HG02938 (cell line): ENCODE measurements at regions not wholly inside any gene's neighbourhood (a gene's known extent, or its start where the extent isn't known, plus 50 kb on each side); places are given as distances from the start of the nearest gene placed in this dataset.
A peak's percentile ranks its signal among the peaks of the same experiment; 100 is the strongest.
"Not testable (repeated sequence)": the region's sequence is repeated elsewhere in the genome, so short reads cannot be mapped to it uniquely, and the experiment has no call there.

Experiments
- ATAC-seq: cut with Tn5 transposase; IDR thresholded peaks from one replicate; pipeline ENCODE4 v1.9.1; 2021; ENCODE audit warnings: mild to moderate bottlenecking, moderate library complexity; ENCODE audit not compliant: unreplicated experiment

DNA sequence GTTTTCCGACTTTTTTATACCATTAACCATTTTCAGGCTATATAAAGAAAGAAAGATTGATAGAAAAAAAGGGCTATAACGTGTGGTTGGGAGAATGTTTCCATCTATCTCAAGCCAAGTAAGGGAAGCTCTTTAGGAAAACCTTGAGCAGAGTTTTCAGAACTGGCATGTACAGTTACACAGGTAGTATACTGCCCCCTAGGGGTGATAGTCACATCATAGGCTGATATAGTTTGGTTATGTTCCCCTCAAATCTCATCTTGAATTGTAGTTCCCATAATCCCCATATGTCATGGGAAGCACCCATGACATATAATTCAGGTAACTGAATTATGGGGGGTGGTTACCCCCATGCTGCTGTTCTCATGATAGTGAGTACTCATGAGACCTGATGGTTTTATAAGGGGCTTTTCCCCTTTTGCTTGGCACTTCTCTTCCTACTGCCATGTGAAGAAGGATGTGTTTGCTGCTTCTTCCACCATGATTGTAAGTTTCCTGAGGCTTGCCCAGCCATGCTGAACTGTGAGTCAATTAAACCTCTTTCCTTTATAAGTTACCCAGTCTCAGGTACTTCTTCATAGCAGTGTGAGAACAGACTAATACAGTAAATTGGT, 186.8 kb downstream of the TMA16 start:
- peak; percentile 66 for ATAC-seq

GRCh38 chr4:163688856-163689255, 194.4 kb downstream of the TMA16 start:
- no peak for ATAC-seq

DNA sequence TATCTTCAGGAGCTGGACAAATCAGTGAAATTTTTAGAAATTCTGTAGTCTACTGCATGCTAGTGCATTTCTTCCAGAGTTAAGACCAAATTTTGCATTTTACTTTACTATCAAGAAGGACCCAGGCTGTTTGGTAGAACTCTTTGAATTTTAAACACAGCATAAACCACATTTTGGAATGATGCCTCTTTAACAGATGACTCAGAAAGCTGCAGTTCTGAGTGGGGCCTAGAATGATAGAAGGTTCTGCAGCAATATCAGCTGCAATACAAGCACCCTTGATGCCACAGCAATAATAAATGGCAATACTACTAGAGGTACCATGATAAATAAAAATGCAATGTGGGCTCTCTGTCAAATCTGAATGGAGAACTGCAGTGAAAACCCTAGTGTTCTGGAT, 198.7 kb downstream of the TMA16 start:
- no peak for ATAC-seq

- no peak for ATAC-seq
These were observed 199.3 kb downstream of the TMA16 start for GRCh38 chr4:163693776-163694175.

DNA sequence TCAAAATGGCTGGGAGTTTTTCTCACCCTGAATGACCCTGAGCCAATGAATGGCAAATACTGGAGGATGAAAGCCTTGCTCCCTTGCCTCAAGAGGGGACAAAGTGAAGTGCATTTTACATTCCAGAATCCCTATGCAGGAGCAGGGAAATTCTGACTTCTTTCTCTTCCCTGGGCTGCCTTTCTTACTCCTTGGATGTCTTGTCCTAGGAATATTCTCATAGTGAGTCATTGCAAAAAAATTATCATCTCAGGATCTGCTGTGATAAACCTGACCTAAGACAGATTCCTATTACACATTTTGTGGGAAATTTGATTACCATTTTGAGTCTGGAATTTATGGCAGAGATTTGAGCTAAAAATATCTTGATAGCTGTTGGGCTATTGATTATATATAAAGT, 199.9 kb downstream of the TMA16 start:
- no peak for ATAC-seq

DNA sequence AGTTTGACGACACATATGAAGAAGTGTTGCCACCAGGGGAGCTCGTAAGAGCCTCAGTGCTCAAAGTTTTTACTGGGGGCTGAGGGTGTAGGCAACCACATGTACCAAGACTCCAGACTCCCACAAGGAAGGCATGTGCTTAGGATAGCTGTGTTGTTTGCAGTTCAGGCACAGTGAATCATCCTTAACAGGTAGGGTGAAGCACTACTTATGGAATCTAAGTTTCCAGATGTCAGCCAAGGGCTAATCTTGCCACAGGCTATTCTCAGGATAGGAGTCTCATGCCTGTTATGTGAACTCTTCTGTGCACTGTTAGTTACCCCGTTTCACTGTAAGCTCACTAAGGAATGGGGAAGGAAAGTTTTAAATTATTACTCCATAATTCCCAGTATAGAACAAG, 202.6 kb downstream of the TMA16 start:
- ATAC-seq: no peak

DNA sequence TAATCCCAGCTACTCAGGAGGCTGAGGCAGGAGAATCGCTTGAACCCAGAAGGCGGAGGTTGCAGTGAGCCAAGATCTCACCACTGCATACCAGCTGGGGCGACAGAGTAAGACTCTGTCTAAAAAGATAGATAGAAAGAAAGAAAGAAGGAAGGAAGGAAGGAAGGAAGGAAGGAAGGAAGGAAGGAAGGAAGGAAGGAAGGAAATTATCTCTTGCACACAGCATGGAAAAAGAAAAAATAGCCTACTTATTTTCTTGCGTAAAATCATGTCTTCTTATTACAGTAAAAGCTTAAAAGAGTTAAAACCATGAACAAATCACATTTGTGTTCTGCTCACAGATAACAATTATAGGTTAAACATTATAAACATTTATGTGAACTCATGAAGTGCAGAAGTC, 205.9 kb downstream of the TMA16 start:
- ATAC-seq: not testable (repeated sequence)

DNA sequence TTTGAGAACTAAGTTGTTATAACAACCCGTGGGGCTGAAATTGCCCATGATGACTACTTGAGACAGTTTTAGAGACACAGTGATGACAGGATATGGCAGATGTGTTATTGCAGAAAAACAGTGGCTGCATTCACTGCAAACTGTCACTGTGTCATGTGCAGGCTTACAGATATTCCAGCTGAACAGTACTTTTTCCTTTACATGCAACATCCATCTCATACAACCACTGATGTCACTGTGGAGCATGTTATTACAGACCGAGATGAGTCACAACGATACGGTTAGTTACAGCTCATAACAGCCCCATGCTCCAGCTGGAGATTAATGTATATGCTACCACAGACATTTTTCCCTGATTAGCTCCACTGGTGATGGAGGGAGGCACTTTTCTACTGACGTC, 207.4 kb downstream of the TMA16 start:
- ATAC-seq: peak; percentile 90

DNA sequence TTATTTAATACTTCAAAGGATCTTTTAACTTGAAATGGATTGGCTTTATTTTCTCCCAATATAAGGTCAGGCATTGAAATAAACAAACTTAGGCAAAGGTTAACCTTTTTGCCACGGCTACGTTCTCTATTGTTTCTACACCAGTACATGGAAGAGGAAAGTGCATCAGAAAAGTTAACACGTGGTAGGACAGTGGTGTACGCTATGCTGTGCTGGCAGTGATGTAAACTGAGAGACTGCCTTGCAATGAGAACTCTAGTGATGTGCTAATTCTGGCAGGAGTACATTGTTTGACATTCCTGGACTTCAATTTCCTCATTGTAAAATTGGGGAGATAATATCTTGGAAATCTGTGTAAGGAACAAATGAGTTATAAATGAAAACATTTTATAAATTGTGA, 208.2 kb downstream of the TMA16 start:
- ATAC-seq: no peak

DNA sequence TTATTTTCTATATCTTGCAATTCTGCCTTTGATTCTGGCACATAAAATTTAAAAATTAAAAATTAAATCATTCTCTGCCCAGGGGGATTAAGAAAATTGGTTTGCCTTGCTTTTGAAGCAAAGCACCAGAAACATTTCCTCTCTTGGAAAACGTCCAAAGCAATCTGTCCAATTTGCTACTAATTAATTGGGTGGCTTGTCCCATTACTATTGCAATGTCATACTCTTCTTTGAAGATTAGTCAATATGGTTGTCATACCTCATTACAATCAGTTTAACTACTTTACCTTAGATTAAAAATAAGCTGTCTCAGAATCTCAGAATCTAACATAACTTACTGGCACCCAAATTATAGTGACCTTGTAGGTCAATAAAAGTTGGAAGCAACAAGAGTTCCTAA, 208.8 kb downstream of the TMA16 start:
- no peak for ATAC-seq

DNA sequence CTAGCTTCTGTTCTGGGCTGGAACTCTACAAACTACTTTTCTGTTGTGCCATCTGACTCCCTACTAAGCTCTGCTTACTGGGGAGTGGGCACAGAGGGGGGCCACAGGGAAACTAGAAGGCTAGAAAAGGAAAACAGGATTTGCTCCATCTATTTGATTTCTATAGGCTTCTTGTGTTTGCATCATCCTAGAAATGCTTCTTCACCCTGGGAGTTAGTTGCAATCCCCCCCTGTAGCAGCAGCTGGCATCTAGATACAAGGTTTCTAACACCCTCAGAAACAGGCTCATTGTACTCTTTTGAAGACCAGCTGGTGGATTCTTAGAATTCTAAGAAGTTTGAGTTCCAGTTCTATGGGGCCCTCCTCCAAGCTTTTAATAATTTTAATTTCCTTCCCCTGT, 213.4 kb downstream of the TMA16 start:
- ATAC-seq: no peak

GRCh38 chr4:163709601-163710000, 215.1 kb downstream of the TMA16 start:
- no peak for ATAC-seq

DNA sequence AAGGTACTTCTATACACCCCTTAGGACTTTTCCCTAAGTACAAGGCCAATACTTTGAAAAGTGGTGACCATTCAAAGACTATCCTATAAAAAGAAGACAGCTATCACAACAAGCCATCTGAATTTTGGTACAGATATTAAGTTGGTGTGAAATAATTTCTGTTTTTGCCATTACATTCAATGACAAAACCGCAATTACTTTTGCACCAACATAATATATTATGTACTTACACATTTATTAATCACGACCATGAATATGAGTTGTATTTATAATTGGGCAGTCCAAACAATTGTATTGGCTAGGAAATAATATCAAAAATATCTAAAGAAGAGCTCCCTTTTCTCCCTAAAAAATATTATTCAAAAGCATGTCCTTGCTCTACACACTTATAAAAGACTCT, 215.7 kb downstream of the TMA16 start:
- ATAC-seq: no peak

DNA sequence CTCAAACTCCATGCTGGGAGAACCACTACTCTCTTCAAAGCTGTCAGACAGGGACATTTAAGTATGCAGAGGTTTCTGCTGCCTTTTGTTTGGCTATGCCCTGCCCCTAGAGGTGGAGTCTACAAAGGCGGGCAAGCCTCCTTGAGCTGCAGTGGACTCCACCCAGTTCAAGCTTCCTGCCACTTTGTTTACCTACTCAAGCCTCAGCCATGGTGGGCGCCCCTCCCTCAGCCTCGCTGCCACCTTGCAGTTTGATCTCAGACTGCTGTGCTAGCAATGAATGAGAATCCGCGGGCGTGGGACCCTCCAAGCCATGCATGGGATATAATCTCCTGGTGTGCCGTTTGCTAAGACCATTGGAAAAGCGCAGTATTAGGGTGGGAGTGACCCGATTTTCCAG, 230.0 kb downstream of the TMA16 start:
- not testable (repeated sequence) for ATAC-seq

GRCh38 chr4:163726641-163727040, 232.2 kb downstream of the TMA16 start:
- no peak for ATAC-seq

DNA sequence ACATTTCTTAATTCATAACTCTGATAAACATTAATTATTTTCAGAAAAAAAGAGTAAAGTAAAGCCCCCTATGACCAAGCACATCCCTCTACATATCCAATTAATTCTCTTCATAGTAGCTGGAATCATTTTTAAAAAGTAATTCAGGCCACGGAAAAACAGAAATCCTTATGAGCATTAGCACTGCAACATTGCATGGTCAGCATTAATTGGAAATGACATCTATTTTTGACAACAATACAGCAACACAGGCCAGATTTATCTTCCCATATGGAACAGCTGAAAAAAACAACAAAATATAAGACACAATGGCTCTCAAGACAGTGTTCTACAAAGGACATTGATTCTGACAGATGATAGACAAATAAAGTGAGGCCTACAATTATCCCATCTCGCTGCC, 236.6 kb downstream of the TMA16 start:
- no peak for ATAC-seq

GRCh38 chr4:163732473-163732872, 238.0 kb downstream of the TMA16 start:
- no peak for ATAC-seq

DNA sequence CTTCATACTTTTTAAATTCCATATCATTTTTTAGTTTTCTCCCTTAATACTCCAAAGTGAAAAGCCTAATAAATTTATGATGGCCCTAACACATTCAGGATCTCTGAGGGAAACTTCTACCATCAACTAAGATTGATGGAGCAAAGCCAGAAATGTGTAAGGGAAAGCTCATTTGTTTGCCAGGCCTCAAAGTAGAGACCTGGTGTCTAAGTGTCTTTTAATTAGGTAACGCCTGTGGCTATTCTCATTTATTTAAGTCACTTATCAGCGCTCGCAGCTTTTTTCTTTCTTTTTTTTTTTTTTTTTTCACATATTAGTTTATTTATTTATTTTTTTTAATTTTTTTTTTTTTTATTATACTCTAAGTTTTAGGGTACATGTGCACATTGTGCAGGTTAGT, 242.4 kb downstream of the TMA16 start:
- ATAC-seq: no peak

GRCh38 chr4:163737846-163738245, 243.4 kb downstream of the TMA16 start:
- ATAC-seq: not testable (repeated sequence)

DNA sequence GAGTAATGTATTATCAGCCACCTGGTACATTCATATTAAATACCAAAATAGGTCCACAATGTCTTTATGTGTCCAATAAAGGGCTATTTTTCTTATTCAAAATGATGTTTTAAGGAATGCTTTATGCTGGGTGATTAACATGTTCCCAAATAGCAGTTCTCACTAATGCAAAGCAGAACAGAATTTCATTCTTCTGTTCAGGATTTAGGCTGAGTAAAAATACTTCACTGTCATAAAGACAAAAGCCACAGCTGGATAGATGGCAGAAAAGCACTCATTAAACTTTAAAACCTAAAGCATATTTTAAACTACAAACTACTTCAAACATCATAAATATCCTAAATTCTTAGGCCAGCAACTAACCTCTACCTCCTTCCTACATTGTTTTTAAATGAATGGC, 244.0 kb downstream of the TMA16 start:
- ATAC-seq: no peak

DNA sequence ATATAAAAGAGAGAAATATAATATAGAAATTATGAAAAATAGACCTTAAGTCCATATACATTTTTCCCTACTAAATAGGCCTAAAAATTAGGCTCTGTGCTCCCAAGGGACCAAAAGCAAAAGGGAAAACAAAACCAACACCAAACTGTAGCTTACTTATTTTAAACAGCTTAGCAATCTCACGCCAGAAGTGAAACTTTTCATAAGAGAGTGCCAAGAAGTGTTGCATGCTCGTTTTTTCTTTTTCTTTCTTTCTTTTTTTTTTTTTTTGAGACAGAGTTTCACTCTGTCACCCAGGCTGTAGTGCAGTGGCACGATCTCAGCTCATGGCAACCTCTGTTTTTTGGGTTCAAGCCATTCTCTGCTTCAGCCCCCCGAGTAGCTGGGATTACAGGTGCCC, 250.4 kb downstream of the TMA16 start:
- peak; percentile 96 for ATAC-seq

DNA sequence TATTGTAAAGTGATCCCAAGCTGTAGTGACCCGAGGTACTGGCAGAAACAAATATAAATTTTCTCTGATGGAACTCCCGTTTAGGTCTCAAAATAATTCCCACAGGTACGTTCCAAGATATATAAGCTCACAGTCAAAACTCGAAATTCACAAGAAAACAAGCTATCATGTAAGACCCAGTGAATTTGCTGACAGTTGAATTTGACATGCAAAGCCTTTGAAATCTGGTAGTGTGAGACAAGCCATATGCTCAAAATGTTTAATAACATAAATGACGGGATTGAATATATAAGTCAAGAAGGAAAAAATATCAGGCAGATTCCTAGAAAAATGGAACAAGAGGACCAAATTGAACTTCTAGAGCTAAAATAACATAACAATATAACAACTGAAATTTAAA, 252.8 kb downstream of the TMA16 start:
- ATAC-seq: no peak

GRCh38 chr4:163747886-163748285, 253.4 kb downstream of the TMA16 start:
- ATAC-seq: no peak

GRCh38 chr4:163748449-163748848, 254.0 kb downstream of the TMA16 start:
- no peak for ATAC-seq
